NCI-H510A (cell line): ENCODE measurements at regions not wholly inside any gene's neighbourhood (a gene's known extent, or its start where the extent isn't known, plus 50 kb on each side); places are given as distances from the start of the nearest gene placed in this dataset.
"Not testable (repeated sequence)": the region's sequence is repeated elsewhere in the genome, so short reads cannot be mapped to it uniquely, and the experiment has no call there.

ENCODE experiments used
- DNase-seq: peaks from one replicate; lab custom pipeline; 2025; lab: John Stamatoyannopoulos, UW

DNA sequence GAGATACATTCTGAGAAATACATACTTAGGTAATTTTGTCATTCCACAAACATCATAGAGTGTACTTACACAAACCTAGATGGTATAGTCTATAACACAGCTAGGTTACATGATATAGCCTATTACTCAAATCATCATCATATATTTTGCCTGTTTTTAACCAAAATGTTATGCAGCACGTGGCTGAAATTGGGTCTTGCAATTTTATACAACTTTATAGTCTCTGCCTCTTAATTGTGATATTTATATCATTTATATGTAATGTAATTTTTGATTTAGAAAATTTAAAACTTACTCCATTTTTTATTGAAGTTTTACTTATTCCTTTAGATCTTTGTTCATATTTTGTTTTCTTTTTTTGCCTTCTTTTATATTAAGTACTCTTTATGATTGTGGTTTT lies 350.7 kb upstream of the DCN start:
- no peak for DNase-seq

DNA sequence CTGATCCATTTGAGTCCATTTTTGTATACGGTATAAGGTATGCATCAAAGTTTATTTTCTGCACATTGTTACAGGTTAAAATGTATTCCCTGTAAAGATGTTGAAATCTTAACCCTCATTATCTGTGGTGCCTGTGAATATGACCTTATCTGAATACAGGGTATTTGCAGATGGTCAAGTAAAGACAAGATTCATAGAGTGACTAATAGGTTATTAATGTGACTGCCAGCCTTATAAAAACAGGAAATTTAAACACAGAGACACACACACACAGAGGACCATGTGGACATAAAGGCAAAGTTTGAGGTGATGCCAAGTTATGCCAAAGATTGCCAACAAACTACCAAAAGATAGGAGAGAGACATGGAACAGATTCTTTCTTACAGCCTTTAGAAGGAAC lies 347.2 kb upstream of the DCN start:
- DNase-seq: no peak

DNA sequence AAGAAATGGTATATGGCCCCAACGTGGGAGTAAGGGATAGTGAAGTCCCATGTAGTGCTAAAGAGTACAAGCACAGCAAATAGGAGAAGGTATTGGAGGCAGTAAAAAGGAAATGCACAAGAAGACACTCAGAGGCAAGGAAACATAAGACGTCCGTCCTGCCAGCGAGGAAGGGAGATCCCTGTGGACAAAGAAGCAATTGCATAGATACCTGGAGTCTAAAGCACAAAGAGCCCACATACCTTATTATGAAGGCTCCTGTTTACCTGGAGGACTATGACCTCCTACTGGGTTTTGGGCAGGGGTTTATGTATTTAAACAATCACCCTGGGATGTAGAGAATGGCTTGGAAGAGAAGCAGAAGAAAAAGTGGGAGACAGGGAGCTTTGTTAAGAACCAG lies 341.2 kb upstream of the DCN start:
- DNase-seq: no peak

DNA sequence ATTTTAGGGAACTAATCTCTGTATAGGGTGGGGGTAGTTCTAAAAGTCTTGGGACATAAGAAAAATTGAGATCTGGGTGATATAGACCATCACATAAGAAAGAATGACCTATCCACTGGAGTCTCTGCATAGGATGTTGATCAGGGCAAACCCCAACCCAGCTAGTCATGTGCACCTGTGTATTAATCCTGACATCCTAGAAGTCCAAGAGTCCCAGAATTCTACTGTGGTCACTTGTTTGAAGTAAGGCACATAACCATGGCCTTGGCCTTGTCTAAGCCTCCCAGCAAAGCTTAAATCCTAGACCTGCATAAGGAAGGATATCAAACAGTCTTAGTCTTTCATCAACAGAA lies 334.1 kb upstream of the DCN start:
- DNase-seq: no peak

DNA sequence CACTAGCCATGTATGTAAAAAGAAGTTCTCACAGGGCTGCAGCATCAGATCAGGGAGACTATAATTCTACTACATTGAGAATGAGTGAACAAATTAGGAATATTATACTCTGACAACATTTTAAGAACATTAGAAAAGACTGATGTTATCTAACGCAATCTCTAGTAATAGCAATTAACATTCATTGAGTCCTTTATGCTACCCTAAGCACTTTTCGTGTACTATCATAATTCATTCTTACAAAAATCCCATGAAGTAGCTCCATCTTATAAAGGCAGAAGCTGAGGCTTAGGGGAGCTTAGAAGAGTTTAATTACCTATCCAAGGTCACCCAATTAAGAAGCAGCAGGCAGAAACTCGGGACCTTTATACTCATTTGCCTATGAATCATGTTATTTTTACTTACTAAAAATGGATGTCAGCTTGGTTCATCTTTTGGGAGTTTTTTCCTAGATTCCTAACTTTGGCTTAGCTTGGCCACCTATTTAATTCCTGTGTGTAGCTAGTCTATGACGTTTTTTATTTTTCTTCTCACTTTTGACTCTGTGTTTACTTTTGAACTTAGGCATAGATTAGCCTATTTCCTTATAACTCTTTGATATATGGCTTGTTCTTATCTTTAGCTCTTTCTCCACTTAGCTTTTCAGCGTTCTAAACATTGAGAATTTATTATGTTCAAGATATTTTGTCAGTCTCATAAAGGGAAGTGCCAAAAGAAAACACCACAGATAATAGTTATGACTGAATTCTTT lies 333.5 kb upstream of the DCN start:
- no peak for DNase-seq

DNA sequence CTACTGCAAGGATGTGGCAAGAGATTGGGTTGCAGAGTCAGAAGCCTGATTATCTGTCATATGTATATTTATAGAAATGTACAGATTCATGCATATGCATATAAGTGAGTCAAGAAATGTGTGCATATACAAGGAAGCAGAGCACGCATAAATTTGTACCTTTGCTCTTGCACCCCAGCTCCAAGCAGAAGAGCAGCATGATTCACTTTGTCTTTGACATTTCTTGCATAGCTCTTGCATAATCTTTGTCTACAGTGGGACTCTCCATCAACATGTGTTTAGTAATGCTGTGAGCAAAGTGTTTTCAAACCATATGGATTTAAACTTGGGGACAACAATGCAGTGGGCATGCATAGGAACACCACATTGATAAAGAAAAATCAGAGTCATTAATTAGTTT lies 330.7 kb upstream of the DCN start:
- no peak for DNase-seq

DNA sequence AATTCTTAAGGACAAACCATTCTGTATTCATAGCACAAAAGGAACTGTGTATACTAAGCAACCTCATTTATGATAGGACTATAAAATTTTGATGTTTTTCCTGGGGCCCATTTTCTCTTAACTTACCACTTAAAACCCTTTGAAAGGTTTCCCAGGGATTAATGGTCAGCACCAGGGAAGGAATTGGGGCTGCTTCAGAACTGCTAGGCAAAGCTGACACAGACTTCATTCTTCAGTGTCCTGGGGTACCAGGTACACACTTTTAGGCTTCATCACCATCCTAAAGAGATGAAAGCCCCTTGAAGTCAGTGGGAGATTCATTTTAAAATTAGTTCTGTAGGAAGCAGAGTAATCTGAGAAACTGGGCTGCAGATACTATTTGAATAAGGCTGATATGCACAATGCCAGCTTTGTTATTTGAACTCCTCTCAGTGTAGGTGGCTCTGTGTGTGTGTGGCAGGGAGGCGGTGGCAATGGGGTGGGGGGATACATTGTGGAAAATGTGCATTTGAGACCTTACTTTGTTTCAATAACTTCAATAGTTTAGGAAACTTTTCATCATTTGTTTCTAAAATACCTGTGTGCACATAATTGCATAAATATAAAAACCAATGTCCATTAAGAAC lies 329.3 kb upstream of the DCN start:
- DNase-seq: no peak

DNA sequence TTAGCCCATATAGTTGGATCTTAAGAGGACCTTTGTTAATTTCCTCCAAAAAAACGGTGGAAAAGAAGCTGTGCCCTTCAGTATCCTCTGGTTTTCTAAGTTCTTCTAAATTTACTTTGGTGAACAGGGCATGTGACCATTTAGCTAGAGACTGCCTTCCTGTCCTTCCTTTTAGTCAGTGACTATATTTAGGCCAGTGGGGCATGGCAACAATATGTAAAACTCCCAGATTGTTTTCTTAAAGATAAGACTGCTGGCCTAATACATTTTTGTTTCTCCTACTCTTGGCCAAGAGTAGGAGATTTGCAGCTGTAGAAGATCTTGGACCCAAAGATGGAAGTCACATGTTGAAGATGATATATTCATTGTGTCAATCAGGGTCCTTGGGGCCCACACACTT lies 325.1 kb upstream of the DCN start:
- no peak for DNase-seq

DNA sequence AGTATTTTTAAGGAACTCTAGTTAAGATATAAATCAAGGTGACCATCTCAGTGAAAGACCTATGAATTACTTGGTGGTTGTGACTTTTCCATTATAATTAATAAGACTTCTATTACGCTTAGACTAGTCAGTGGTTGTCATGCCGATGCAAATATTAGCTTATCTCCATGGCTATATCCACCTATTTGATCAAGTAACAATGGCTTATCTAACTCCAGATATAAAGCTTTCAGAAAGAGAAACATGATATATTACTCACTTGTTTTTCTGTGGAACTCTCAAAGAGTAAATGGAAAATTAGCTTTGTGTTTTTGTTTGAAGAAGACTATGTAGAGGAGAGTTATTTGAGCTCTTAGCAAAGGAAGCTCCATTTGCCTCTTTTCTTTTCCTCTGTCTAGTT lies 323.8 kb upstream of the DCN start:
- no peak for DNase-seq

DNA sequence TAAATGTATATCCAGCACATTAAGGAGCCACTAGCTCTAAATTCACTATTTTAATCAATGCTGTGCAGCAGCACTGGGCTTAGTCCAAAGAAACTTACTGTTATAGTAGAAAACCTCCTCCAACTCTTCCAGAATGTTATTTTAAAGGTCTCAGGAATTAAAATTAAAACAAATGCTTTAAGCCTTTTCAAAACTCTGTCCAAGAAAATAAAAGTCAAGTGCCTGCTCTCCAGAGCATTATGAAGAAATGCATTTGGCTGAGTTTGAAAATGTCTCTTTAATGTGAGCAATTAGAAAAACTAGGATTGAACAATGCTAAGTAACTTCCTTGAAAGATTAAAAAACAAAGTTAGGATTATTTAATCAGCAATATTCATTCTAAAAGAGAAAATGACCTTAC lies 322.4 kb upstream of the DCN start:
- no peak for DNase-seq

DNA sequence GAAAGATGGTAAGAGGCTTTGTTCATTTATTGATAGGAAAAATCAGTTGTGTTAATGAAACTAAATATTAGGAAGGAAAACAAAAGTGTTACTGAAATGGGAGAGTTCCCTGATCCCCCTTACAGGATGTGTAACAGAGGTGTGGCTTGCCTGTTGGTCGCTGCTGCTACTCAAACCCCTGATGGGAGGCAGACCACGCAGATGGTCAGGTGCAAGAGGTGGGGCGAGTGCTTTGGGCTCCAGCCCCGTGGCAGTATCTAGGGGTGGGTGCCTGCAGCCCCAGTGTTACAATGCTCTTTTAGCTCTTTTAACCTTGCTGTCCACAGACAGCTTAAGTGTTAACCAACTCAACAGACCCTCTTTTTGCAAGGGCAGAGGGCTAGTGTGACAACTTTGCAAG lies 319.6 kb upstream of the DCN start:
- DNase-seq: no peak

DNA sequence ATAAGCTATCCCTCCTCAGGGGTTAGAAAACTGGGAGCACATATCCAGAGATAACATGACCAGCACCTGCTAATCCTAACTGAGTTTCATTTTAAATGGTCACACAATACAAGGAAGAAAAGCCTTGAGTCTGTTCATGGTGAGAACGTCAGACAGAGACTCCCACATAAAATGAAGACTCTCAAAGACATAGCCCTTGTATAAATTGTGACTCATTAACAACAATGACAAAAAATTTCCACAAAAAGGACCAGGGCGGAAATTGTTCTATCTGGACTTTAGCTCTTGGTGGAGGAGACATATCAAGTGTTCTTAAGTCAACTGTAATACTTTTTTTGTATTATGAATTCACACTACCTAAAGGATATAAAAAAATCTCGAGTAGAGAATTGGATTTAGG lies 313.7 kb upstream of the DCN start:
- DNase-seq: no peak

DNA sequence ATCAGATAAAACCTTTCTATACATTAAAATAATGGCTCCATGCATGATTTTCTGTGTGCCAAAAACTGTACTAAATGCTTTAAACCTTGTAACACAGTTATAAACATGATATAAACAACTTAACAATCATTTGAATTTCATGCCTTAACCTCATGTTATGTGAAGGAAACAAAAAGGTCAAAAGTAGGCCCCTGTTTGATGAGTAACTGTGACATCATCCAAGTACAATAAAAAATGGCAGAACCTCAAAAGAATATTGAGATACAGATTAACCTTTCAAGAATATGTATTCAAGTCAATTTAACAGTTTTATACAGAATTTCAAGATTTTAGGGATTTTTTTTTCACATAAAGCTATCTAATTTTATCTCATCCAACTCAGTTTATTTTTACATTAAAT lies 310.7 kb upstream of the DCN start:
- no peak for DNase-seq

DNA sequence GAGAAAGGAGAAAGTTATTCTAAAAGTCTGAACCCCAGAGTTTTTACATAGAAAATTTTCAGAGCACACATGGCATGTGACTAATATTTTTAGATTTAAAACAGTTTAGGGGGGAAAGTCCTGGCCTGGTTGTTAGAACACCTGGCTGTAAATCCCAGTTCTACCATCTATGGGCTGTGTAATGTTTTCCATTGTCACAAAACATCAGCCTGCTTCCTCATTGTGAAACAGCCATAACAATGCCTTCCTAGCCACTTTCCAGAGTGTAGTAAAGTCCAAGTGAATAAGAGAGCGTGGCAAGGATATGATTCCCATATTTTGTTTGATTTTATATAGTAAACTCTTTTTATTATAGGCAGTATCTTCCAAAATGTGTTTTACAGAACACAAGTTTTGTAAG lies 310.0 kb upstream of the DCN start:
- DNase-seq: no peak

DNA sequence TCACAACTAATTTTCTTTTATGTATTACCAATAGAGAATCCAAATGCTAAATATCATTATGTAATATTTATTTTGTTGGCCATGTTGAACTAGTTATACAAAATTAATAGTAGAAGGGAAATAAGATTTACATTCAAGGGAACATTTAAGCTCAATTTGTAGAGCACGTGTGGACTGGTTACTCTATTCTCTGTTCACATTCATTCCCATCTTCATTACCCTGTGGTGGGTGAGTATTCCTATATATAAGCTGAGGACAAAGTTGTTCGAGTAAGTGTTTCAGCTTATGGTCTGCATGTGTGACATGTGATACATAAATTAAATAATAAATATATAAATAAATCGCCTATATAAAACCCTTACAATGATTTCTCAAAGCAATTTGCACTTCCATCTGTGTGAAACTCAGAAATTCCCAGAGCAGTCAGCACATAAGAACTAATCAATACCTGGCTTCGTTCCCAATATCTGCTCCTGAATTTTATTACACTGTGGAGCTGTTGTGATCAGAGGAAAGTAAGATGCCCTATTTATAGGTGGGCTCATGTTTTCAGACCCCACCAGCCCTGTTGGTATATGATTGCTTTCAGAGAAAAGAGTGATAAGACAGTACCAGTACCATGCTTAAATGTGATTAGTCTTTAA lies 308.2 kb upstream of the DCN start:
- DNase-seq: no peak

DNA sequence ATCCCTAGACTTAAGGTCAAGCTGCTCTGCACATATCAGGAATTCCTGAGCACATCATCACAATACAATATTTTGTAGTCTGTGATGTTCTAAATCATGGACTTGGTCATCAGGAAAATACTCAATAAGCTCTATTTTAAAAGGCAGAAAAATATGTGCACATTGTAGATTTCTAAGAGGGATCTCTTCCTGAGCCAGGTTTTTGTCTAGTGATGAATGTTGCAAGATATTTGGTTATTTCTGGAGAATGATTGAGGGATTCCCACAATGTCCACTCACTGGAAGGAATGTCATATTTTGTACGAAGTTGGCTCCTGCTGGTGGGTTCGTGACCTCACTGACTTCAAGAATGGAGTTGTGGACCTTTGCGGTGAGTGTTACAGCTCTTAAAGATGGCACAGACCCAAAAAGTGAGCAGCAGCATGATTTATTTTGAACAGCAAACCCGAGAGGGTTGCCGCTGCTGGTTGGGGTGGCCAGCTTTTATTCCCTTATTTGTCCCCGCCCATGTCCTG lies 300.9 kb upstream of the DCN start:
- DNase-seq: no peak

DNA sequence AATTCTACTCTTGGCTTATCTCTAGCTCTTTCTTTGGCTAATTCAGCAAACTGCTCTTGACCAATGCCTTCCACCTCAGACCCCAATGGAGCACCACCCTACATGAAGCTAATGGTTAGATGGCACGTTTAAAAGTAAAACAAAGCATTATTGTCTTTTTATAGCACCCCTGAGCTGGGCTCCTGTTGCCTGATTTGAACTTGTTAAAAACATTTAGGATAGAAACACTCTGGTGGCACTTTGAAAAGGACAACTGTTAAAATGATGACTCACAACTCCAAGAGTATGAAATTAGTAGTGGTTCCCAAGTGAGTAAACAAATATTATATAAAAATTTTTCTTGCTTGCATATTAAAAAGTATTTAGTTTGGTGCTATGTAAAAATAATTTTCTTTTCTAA lies 299.6 kb upstream of the DCN start:
- no peak for DNase-seq

DNA sequence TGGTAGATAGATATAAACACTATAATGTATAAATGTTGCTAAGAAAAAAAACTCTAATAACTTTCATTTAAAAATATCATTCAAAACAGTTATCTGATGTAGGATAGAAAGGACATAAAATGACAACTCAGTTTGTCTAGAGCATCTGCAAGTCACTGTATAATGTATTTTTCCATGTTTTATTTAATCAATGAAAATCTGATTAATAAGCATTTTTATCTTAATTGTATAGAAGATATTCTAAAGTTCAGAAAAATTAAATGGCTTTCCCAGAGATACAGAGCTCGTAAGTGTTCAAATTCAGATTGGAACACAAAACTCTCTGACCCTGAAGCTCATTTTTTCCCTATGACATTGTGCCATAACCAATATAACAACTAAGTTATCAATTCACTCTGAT lies 295.9 kb upstream of the DCN start:
- DNase-seq: no peak

DNA sequence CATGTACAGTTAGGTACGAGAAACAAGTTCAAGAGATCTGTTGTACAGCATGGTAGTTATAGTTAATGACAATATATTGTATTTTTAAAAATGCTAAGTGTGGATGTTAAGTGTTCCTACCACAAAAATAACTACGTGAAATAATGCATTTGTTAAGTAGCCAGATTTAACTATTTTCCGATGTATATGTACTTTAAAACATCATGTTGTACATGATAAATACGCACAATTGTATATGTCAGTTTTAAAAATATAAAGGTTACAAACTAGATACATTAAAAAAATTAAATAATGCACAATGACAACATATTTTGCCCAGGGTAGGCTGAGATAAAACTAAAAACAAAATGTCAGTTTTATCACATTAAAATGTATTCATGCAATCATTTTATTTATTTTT lies 285.1 kb upstream of the DCN start:
- no peak for DNase-seq

DNA sequence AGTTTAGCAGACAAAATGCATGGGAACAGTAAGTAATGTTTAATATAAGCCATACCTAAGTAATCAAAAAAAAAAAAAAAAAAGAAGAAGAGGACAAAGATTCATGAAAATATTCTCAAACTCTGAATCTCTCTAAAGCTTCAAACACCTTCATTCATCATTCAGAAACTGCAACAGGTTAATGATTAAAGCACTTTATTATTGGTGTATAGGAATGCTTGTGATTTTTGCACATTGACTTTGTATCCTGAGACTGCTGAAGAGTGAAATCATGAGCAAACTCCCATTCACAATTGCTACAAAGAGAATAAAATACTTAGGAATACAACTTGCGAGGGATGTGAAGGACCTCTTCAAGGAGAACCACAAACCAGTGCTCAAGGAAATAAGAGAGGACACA lies 278.4 kb upstream of the DCN start:
- no peak for DNase-seq

DNA sequence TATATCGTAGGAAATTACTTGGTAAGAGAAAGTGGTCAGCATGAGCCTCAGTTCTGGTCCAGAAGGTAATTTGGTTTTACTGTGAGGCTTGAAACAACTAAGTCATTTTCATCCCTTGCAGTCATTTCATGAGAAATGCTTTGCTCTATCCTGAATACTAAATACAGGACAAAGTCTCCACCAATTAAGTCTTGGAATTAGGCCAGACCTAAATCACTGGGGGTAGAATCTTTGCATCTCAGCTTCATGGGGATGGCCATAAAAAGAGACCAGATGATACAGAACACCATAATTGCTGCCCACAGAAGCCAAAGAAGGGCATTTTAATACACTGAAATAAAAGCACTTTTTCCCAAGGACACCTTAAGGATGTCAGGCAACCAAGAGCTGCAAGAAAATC lies 277.9 kb upstream of the DCN start:
- no peak for DNase-seq

DNA sequence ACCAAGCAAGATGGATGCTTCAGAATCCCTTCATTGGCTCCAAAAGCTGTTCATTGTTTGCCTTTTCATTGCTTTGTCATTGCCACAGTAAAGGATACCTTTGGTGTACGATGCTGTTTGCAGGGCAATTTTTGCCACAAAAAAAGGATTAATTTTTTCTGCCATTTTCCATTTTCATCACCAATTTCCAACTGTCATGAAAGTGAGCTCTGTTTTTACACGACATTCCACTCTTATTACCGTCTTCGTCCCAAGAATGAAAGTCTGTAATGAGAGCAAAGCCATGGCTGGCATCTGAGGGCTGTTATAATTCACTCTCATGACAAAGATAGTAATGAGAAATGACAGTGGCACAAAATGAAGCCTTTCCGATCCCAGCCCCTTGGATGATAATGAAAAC lies 272.7 kb upstream of the DCN start:
- DNase-seq: no peak

DNA sequence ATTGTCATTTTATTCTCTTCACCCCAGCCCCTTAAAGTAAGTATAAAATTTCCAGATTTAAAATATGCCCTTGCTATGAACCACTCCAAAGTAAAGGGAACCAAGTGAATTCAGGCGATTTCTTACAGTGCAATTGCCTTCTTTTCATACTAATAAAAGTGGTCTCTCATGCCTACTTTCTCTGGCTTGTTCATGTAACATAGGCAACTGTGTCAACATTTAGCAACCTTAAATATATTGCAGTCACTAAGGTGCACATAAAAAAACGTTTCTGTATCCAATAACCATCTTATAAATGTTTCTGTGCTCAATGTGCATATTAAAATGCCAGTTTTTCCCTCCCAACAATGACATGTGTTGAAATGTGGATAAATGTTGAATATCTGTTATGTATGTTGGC lies 271.6 kb upstream of the DCN start:
- no peak for DNase-seq

DNA sequence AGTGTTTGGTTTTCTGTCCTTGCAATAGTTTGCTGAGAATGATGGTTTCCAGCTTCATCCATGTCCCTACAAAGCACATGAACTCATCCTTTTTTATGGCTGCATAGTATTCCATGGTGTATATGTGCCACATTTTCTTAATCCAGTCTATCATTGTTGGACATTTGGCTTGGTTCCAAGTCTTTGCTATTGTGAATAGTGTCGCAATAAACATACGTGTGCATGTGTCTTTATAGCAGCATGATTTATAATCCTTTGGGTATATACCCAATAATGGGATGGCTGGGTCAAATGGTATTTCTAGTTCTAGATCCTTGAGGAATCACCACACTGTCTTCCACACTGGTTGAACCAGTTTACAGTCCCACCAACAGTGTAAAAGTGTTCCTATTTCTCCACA lies 269.8 kb upstream of the DCN start:
- not testable (repeated sequence) for DNase-seq
